Astrocyte of the cerebellum (primary cell): ENCODE measurements at regions not wholly inside any gene's neighbourhood (a gene's known extent, or its start where the extent isn't known, plus 50 kb on each side); places are given as distances from the start of the nearest gene placed in this dataset.

Source experiments
- DNase-seq: peaks from one replicate; pipeline ENCODE4 v3.0.0-alpha.2; 2011; ENCODE audit warnings: low read depth
- H3K4me3 ChIP-seq: 2 replicates; pipeline ENCODE4 v1.5.1; 2011; ENCODE audit warnings: mild to moderate bottlenecking, low read depth, low read length, moderate library complexity
- in situ Hi-C: cut with HindIII; loops from 2 replicates; pipeline ENCODE4 v1.10.0; 2017; ENCODE audit warnings: low sequenced_read_pairs
- TF ChIP-seq, protein P1 (sequence below): IDR thresholded peaks from 2 replicates; pipeline ENCODE4 v1.5.1; 2012; ENCODE audit warnings: low read length, low read depth, moderate library complexity, mild to moderate bottlenecking; ENCODE audit errors: missing control alignments

DNA sequence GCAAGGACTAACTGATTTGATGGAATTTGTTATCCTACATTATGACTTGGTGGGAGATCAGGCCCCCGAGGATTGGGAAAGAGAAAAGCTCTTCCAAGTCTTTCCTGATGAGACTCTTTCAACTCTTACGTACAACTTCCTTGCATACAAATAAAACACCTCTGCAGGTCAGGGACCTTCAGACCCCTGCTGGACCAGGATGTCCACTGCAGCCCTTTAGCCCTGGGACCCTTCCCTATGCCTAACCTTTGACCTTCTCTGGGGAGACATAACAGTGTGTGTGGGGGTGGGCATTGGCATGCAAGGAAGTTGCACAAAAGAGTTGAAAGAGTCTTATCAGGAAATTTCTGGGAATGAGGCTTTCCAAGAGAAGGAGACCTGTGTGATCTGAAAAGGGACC, 859.4 kb downstream of the TYW1 start:
- TF ChIP-seq, protein P1, sequence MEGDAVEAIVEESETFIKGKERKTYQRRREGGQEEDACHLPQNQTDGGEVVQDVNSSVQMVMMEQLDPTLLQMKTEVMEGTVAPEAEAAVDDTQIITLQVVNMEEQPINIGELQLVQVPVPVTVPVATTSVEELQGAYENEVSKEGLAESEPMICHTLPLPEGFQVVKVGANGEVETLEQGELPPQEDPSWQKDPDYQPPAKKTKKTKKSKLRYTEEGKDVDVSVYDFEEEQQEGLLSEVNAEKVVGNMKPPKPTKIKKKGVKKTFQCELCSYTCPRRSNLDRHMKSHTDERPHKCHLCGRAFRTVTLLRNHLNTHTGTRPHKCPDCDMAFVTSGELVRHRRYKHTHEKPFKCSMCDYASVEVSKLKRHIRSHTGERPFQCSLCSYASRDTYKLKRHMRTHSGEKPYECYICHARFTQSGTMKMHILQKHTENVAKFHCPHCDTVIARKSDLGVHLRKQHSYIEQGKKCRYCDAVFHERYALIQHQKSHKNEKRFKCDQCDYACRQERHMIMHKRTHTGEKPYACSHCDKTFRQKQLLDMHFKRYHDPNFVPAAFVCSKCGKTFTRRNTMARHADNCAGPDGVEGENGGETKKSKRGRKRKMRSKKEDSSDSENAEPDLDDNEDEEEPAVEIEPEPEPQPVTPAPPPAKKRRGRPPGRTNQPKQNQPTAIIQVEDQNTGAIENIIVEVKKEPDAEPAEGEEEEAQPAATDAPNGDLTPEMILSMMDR: no peak
- in situ Hi-C loops: no loop called here
- DNase-seq: no peak
- H3K4me3 ChIP-seq: no peak overlapping the region

DNA sequence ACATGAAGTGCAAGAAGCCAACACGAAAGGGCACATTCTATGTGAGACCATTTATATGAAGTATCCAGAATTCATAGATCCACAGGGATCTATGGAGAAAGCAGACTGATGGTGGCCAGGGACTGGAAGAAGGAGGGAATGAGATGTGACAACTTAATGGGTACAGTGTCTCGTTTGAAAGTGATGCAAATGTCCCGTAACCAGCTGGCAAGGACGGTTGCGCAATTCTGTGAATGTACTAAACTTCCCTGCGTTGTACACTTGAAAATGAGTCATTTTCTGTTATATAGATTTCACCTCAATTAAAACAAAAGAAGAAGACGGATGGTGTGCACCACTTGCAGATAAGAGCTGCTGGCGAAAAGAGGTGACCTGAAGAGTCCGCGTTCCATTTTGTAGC, 861.1 kb downstream of the TYW1 start:
- TF ChIP-seq, protein P1: no peak
- in situ Hi-C loops: no loop called here
- no peak overlapping the region for H3K4me3 ChIP-seq
- no peak for DNase-seq

DNA sequence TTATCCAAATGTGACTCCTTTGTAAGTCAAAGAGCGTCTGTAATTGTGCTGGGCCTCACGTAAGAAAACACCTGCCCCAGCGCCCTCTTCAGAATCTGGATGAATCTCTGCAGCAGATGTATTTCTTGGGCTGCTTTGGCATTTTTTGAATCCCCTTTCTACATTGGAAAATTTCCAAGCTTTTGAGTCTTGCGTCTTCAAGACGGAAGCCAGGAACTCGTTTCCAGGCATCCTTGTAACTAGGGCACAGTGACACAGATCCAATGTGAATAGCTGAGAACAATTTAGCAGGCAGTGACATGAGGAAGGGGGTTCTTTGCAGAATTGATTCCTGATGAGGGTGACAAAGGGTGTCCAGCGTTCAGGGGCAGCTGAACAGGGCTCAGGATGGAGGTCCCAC, 862.3 kb downstream of the TYW1 start:
- TF ChIP-seq, protein P1: no peak
- in situ Hi-C loops: no loop called here
- no peak overlapping the region for H3K4me3 ChIP-seq
- DNase-seq: no peak

DNA sequence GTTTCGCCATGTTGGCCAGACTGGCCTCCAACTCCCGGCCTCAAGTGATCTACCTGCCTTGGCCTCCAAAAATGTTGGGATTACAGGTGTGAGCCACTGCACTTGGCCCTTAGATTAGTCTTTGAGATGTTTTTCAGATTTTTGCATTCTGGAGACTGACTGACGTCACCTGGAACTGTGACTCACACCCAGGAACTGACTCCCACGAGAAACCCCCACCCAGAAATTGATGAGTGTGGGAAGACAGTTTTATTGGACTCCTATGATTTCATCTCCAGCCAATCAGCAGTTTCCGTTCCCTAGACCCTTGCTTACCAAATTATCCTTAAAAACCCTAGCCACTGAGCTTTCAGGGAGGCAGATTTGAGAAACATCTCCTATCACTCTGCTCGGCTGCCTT, 867.3 kb downstream of the TYW1 start:
- TF ChIP-seq, protein P1: no peak
- in situ Hi-C loops: no loop called here
- no peak overlapping the region for H3K4me3 ChIP-seq
- no peak for DNase-seq

DNA sequence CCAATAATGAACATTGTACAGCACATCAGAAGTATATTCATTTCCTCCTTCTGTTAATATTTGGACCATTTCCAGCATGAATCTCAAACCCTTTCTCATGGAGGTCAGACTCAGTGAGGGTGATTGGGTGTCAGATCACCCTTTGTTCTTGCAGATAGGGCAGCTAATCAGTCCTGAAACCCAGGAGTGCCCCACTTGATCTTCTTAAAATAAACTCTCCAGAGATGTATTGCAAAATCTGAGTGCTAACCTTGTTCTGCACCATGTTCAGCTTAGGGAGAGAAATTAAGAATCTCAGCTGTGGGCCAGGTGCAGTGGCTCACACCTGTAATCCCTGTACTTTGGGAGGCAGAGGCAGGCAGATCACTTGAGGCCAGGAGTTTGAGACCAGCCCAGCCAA, 869.4 kb downstream of the TYW1 start:
- TF ChIP-seq, protein P1: no peak
- H3K4me3 ChIP-seq: no peak overlapping the region
- DNase-seq: no peak
- in situ Hi-C loops: no loop called here

DNA sequence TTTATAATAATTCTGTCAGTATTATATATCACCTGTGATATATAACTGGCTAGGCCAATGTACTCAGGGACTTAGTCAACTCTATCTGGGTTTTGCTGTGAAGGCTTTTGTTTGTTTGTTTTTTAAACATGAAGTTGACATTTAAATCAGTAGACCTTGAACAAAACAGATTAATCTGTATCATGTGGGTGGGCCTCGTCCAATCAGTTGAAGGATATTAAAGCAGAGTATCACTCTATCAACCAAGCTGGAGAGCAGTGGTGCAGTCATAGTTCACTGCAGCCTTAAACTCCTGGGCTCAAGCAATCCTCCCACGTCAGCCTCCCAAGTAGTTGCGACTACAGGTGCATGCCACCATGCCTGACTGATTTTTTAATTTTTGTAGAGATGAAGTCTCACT, 870.2 kb downstream of the TYW1 start:
- no peak for DNase-seq
- no peak overlapping the region for H3K4me3 ChIP-seq
- in situ Hi-C loops: no loop called here
- TF ChIP-seq, protein P1: no peak

DNA sequence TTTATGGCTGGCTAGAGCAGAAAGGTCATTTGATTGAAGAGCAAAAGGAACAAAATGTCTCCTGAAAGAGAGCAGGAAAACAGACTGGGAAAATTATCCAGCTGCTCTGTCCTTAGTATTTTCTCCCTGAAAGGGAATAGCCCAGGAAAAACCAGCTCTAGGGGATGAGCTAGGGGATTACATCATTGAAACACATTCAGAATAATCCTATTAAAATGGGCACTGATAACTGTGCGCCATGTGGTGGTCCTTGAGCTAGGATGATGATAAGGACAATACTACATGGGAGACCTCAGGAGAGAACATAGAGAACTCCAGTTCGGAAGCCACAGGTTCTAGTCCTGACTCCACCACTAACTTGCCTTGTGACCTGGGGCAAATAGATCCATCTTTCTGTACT, 873.8 kb downstream of the TYW1 start:
- in situ Hi-C loops: no loop called here
- no peak overlapping the region for H3K4me3 ChIP-seq
- TF ChIP-seq, protein P1: no peak
- DNase-seq: no peak
